ENCODE measurements at regions not wholly inside any gene's neighbourhood (a gene's known extent, or its start where the extent isn't known, plus 50 kb on each side); places are given as distances from the start of the nearest gene placed in this dataset.
"Not testable (repeated sequence)": the region's sequence is repeated elsewhere in the genome, so short reads cannot be mapped to it uniquely, and the experiment has no call there.

- H3K27ac ChIP-seq: no peak overlapping the region
- intact Hi-C loops (cut with DNase I): no loop called here
- TF ChIP-seq CTCF (IDR thresholded peaks at IDR 0.05): no peak
- no peak for ATAC-seq
- DNase-seq: no peak
- no peaks in the 10 kb centered on the region for H3K9me3 ChIP-seq
- no peaks in the 10 kb centered on the region for H3K4me1 ChIP-seq
- H3K27me3 ChIP-seq: no peaks in the 10 kb centered on the region
- H3K4me3 ChIP-seq: no peak overlapping the region
- H3K36me3 ChIP-seq: no peaks in the 10 kb centered on the region
Measured at GRCh38 chr7:145817687-145818086, 298.9 kb upstream of the CNTNAP2 start.

GRCh38 chr7:145812218-145812617 lies 304.4 kb upstream of the CNTNAP2 start:
- no peaks in the 10 kb centered on the region for H3K9me3 ChIP-seq
- H3K36me3 ChIP-seq: no peaks in the 10 kb centered on the region
- H3K4me1 ChIP-seq: no peaks in the 10 kb centered on the region
- H3K27ac ChIP-seq: no peak overlapping the region
- DNase-seq (no peak), ATAC-seq (no peak)
- no peaks in the 10 kb centered on the region for H3K27me3 ChIP-seq
- H3K4me3 ChIP-seq: no peak overlapping the region
- intact Hi-C loops (cut with DNase I): no loop called here
- TF ChIP-seq CTCF (IDR thresholded peaks at IDR 0.05): no peak

- H3K27me3 ChIP-seq; ATAC-seq; intact Hi-C loops (cut with DNase I); H3K4me1 ChIP-seq; DNase-seq; H3K4me3 ChIP-seq; H3K36me3 ChIP-seq; H3K27ac ChIP-seq; H3K9me3 ChIP-seq: not testable (repeated sequence)
Measured at GRCh38 chr7:145805496-145805895, 311.1 kb upstream of the CNTNAP2 start.

- Histone ChIP-seq H3K4me3 (no peak overlapping the region), H3K27ac (no peak overlapping the region), H3K9me3 (no peaks in the 10 kb centered on the region), H3K27me3 (no peaks in the 10 kb centered on the region), H3K36me3 (no peaks in the 10 kb centered on the region), H3K4me1 (no peaks in the 10 kb centered on the region)
- no peak for TF ChIP-seq CTCF (IDR thresholded peaks at IDR 0.05)
- DNase-seq (no peak), ATAC-seq (no peak)
- intact Hi-C loops (cut with DNase I): no loop called here
Measured at GRCh38 chr7:145797507-145797906, 319.1 kb upstream of the CNTNAP2 start.

GRCh38 chr7:145795132-145795531 lies 321.5 kb upstream of the CNTNAP2 start:
- no peak for TF ChIP-seq CTCF (IDR thresholded peaks at IDR 0.05)
- H3K27me3 ChIP-seq: no peaks in the 10 kb centered on the region
- no peaks in the 10 kb centered on the region for H3K36me3 ChIP-seq
- no peak overlapping the region for H3K27ac ChIP-seq
- no peak for DNase-seq
- no peak for ATAC-seq
- no peak overlapping the region for H3K4me3 ChIP-seq
- H3K9me3 ChIP-seq: no peaks in the 10 kb centered on the region
- H3K4me1 ChIP-seq: no peaks in the 10 kb centered on the region
- intact Hi-C loops (cut with DNase I): no loop called here

- ATAC-seq (no peak), DNase-seq (no peak)
- Histone ChIP-seq H3K4me3 (no peak overlapping the region), H3K27ac (no peak overlapping the region), H3K27me3 (no peaks in the 10 kb centered on the region), H3K9me3 (no peaks in the 10 kb centered on the region), H3K36me3 (no peaks in the 10 kb centered on the region), H3K4me1 (no peaks in the 10 kb centered on the region)
- no peak for TF ChIP-seq CTCF (IDR thresholded peaks at IDR 0.05)
- intact Hi-C loops (cut with DNase I): no loop called here
Measured at GRCh38 chr7:145784809-145785780, 331.5 kb upstream of the CNTNAP2 start.

GRCh38 chr7:145781388-145781787 lies 335.2 kb upstream of the CNTNAP2 start:
- DNase-seq; H3K4me3 ChIP-seq; H3K27ac ChIP-seq; ATAC-seq; H3K4me1 ChIP-seq; H3K36me3 ChIP-seq; H3K9me3 ChIP-seq; H3K27me3 ChIP-seq; intact Hi-C loops (cut with DNase I): not testable (repeated sequence)

Measured in upper lobe of right lung (tissue), 1 donor.